ENCODE measurements at regions not wholly inside any gene's neighbourhood (a gene's known extent, or its start where the extent isn't known, plus 50 kb on each side); places are given as distances from the start of the nearest gene placed in this dataset.

GRCh38 chr7:85290269-85290668 lies 103.4 kb upstream of the SEMA3D start:
- no peak for TF ChIP-seq CTCF (IDR thresholded peaks at IDR 0.05; ENCODE audit: borderline replicate concordance, insufficient read depth, low read depth, low read length)
- no peak overlapping the region for H3K4me3 ChIP-seq (ENCODE audit: low read depth, low read length)

DNA sequence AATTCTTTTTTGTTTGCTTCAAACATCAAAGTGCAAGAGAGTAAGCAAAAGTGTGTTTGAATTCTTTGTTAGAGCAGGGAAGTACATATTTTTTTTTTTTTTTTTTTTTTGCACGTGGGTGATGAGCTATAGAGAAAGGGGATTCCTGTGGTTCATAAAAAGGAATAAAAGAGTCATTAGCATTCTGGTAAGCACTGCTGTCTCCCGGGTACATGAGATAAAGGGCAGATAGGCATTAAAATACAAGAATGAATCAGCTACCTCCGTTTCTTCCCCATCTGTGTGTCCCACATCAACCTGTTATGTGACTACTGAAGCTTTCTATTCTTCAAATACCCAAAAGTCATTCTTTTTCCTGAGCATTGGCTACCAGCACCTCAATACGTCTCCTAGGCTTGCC lies 102.4 kb upstream of the SEMA3D start:
- no peak for TF ChIP-seq CTCF (IDR thresholded peaks at IDR 0.05; ENCODE audit: borderline replicate concordance, insufficient read depth, low read depth, low read length)
- H3K4me3 ChIP-seq (ENCODE audit: low read depth, low read length): no peak overlapping the region

DNA sequence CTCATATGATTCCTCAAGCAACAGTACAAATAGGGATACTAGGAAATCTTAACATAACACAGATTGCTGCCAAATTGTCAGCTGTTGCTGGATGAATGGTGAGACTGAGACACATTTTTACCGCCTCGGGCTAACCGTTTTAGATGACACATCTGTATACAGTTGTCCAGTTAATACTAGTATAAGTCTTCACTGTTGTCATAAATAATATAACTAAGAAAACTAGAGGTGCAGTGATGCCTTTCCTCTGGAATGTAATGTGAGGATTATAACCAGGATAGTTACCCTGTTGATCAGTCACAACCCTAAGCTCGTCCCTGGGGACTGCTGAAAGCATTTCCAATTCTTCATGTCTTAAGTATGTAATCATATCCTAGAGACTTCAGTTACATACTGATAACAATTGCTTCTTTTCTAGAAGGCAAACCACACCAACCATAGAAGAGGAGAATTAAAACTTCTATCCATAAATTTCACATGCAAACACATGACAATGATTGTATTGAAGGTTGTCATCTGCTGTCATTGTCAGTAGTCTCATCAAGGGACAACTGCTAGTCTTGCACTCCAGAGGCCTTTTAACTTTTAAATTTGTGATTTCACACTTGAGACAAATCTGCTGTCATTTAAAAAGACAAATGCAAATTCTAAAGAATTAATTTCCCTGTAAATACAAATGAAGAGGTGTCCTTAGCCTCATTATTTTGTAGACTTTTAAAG lies 100.4 kb upstream of the SEMA3D start:
- H3K4me3 ChIP-seq (ENCODE audit: low read depth, low read length): no peak overlapping the region
- no peak for TF ChIP-seq CTCF (IDR thresholded peaks at IDR 0.05; ENCODE audit: borderline replicate concordance, insufficient read depth, low read depth, low read length)

GRCh38 chr7:85286446-85286845 lies 99.6 kb upstream of the SEMA3D start:
- no peak for TF ChIP-seq CTCF (IDR thresholded peaks at IDR 0.05; ENCODE audit: borderline replicate concordance, insufficient read depth, low read depth, low read length)
- no peak overlapping the region for H3K4me3 ChIP-seq (ENCODE audit: low read depth, low read length)

- H3K4me3 ChIP-seq (ENCODE audit: low read depth, low read length): no peak overlapping the region
- TF ChIP-seq CTCF (IDR thresholded peaks at IDR 0.05; ENCODE audit: borderline replicate concordance, insufficient read depth, low read depth, low read length): no peak
These were observed 98.7 kb upstream of the SEMA3D start for GRCh38 chr7:85285527-85285926.

GRCh38 chr7:85275204-85275603 lies 88.3 kb upstream of the SEMA3D start:
- H3K4me3 ChIP-seq (ENCODE audit: low read depth, low read length): no peak overlapping the region
- no peak for TF ChIP-seq CTCF (IDR thresholded peaks at IDR 0.05; ENCODE audit: borderline replicate concordance, insufficient read depth, low read depth, low read length)

DNA sequence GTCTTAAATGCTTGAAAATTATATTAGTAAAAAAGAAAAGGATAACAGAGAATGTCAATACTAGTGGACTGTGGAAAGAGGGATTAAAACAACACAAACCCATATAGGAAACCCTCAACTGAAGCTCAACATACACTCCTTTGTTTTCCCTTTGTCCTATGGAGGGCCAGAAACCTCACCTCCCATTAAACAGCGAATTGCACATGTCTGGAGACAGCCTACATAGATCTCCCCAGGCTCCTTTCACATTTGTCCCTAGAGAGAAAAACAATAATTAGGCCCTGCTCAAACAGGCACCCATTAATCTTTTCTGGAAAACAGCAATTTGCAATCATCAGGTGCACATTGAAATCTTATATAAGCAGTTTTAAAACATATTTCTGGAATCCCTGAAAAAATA lies 87.6 kb upstream of the SEMA3D start:
- no peak overlapping the region for H3K4me3 ChIP-seq (ENCODE audit: low read depth, low read length)
- TF ChIP-seq CTCF (IDR thresholded peaks at IDR 0.05; ENCODE audit: borderline replicate concordance, insufficient read depth, low read depth, low read length): no peak

Data from GM12875 (cell line).